ENCODE measurements at regions not wholly inside any gene's neighbourhood (a gene's known extent, or its start where the extent isn't known, plus 50 kb on each side); places are given as distances from the start of the nearest gene placed in this dataset.

DNA sequence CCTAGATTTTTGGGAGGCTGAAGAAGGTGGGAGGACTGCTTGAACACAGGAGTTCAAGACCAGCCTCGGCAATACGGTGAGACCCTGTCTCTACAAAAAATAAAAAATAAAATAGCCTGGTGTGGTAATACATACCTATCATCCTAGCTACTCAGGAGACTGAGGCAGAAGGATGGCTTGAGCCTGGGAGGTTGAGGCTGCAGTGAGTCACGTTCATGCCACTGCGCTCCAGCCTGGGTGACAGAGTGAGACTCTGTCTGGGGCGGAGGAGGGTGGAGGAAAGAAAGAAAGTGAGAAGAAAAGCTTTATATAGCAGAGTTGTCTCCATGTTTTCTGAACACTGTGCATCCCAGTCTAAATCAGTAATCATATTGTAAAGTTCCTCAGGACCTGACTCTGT lies 301.4 kb upstream of the CNTN6 start (continued):
- TF ChIP-seq, protein P1, sequence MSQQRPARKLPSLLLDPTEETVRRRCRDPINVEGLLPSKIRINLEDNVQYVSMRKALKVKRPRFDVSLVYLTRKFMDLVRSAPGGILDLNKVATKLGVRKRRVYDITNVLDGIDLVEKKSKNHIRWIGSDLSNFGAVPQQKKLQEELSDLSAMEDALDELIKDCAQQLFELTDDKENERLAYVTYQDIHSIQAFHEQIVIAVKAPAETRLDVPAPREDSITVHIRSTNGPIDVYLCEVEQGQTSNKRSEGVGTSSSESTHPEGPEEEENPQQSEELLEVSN (IDR thresholded peaks at IDR 0.05): no peak
- TF ChIP-seq, protein P2, sequence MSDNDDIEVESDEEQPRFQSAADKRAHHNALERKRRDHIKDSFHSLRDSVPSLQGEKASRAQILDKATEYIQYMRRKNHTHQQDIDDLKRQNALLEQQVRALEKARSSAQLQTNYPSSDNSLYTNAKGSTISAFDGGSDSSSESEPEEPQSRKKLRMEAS (IDR thresholded peaks at IDR 0.05): no peak
- TF ChIP-seq TBP (IDR thresholded peaks at IDR 0.05; ENCODE audit: low read depth, low read length) (no peak), HDAC2 (IDR thresholded peaks at IDR 0.05; ENCODE audit: borderline replicate concordance in 1 of 2, low read depth in 2 of 2, low read length in 2 of 2) (no peak), TEAD4 (IDR thresholded peaks at IDR 0.05; ENCODE audit: low read depth, low read length) (no peak), SRF (IDR thresholded peaks at IDR 0.05; ENCODE audit: low read depth, low read length) (no peak), CTBP2 (IDR thresholded peaks at IDR 0.05; ENCODE audit: borderline replicate concordance, insufficient read depth, insufficient read length, low read length) (no peak)

Data from H1 (cell line).